KMS-11 (cell line): ENCODE measurements at regions not wholly inside any gene's neighbourhood (a gene's known extent, or its start where the extent isn't known, plus 50 kb on each side); places are given as distances from the start of the nearest gene placed in this dataset.

Source experiments
- H2AFZ ChIP-seq: fragments of 200-600 bp; sonication (generic); 2 replicates; pipeline ENCODE4 v1.6.1; 2016; ENCODE audit warnings: antibody characterized with exemption, mixed run types, low read depth
- H3K27ac ChIP-seq: fragments of 200-600 bp; sonication (generic); 2 replicates; pipeline ENCODE4 v1.6.1; 2016; ENCODE audit warnings: mild to moderate bottlenecking, mixed run types
- H3K27me3 ChIP-seq: fragments of 200-600 bp; sonication (generic); 2 replicates; pipeline ENCODE4 v1.6.1; 2017; ENCODE audit warnings: mild to moderate bottlenecking, low read depth, mixed run types, moderate library complexity; ENCODE audit not compliant: insufficient read depth
- H3K36me3 ChIP-seq: fragments of 200-600 bp; sonication (generic); 2 replicates; pipeline ENCODE4 v1.6.1; 2017; ENCODE audit warnings: mild to moderate bottlenecking, mixed run types; ENCODE audit not compliant: insufficient read depth
- H3K4me1 ChIP-seq: fragments of 200-600 bp; sonication (generic); 2 replicates; pipeline ENCODE4 v1.6.1; 2016; ENCODE audit warnings: mild to moderate bottlenecking, low read depth, mixed run types; ENCODE audit not compliant: poor library complexity, severe bottlenecking
- H3K4me2 ChIP-seq: fragments of 200-600 bp; sonication (generic); 2 replicates; pipeline ENCODE4 v1.7.0; 2016; ENCODE audit warnings: mild to moderate bottlenecking, mixed run types
- H3K4me3 ChIP-seq: fragments of 200-600 bp; sonication (generic); IDR thresholded peaks from 2 replicates; pipeline ENCODE4 v1.6.1; 2017; ENCODE audit warnings: low read depth, low read length, mixed read lengths; ENCODE audit not compliant: insufficient read depth
- H3K79me2 ChIP-seq: fragments of 200-600 bp; sonication (generic); 2 replicates; pipeline ENCODE4 v1.6.1; 2016; ENCODE audit warnings: low read depth, mixed run types; ENCODE audit not compliant: insufficient read depth
- H3K9ac ChIP-seq: fragments of 200-600 bp; sonication (generic); 2 replicates; pipeline ENCODE4 v1.6.1; 2016; ENCODE audit warnings: mild to moderate bottlenecking, mixed run types
- H4K20me1 ChIP-seq: fragments of 200-600 bp; sonication (generic); 2 replicates; pipeline ENCODE4 v1.6.1; 2016; ENCODE audit warnings: mild to moderate bottlenecking, mixed run types; ENCODE audit not compliant: insufficient read depth
- CTCF ChIP-seq: fragments of 200-600 bp; sonication (generic); conservative IDR thresholded peaks from 2 replicates; pipeline ENCODE4 v1.6.1; 2017; ENCODE audit warnings: low read depth, mild to moderate bottlenecking, antibody characterized with exemption, low read length, moderate library complexity, mixed read lengths

- H3K27ac ChIP-seq, result peak overlapping the region; percentile 71
- no peak overlapping the region for H2AFZ ChIP-seq
- peak overlapping the region; percentile 83; the same call in 1 of the 2 replicates for H3K9ac ChIP-seq
- peaks cover 71% of the 10 kb centered on the region for H3K79me2 ChIP-seq
- H3K4me3 ChIP-seq, result no peak overlapping the region
- H3K4me2 ChIP-seq, result peak overlapping the region; percentile 86
- H3K27me3 ChIP-seq, result no peaks in the 10 kb centered on the region
- 0 out of 2 replicates have a peak, but pooled peaks cover 3% of the 10 kb centered on the region for H3K36me3 ChIP-seq
- H3K4me1 ChIP-seq, result peaks cover 56% of the 10 kb centered on the region
- TF ChIP-seq CTCF, result no peak
- no peaks in the 10 kb centered on the region for H4K20me1 ChIP-seq
These were observed 54.0 kb upstream of the BOLA1 start for GRCh38 chr1:149845416-149845815.

- Histone ChIP-seq H3K9ac (peak overlapping the region; percentile 83; the same call in 1 of the 2 replicates), H3K27me3 (no peaks in the 10 kb centered on the region), H3K36me3 (0 out of 2 replicates have a peak, but pooled peaks cover 3% of the 10 kb centered on the region), H3K79me2 (peaks cover 71% of the 10 kb centered on the region), H3K4me2 (peak overlapping the region; percentile 86), H3K27ac (peak overlapping the region; percentile 72; the same call in 1 of the 2 replicates), H2AFZ (no peak overlapping the region), H3K4me3 (no peak overlapping the region), H4K20me1 (no peaks in the 10 kb centered on the region), H3K4me1 (peaks cover 56% of the 10 kb centered on the region)
- TF ChIP-seq CTCF, result no peak
These were observed 53.3 kb upstream of the BOLA1 start for GRCh38 chr1:149846042-149846441.

- Histone ChIP-seq H3K4me3 (no peak overlapping the region), H3K36me3 (0 out of 2 replicates have a peak, but pooled peaks cover 3% of the 10 kb centered on the region), H4K20me1 (no peaks in the 10 kb centered on the region), H3K4me2 (peak overlapping the region; percentile 86), H3K4me1 (peaks cover 56% of the 10 kb centered on the region), H2AFZ (no peak overlapping the region), H3K9ac (peak overlapping the region; percentile 1; the same call in 1 of the 2 replicates), H3K27ac (peak overlapping the region; percentile 72; the same call in 1 of the 2 replicates), H3K27me3 (no peaks in the 10 kb centered on the region), H3K79me2 (peaks cover 71% of the 10 kb centered on the region)
- no peak for TF ChIP-seq CTCF
These were observed 52.5 kb upstream of the BOLA1 start for GRCh38 chr1:149846593-149847466.

GRCh38 chr1:149848340-149849110, 50.8 kb upstream of the BOLA1 start:
- Histone ChIP-seq H4K20me1 (no peaks in the 10 kb centered on the region), H3K36me3 (0 out of 2 replicates have a peak, but pooled peaks cover 3% of the 10 kb centered on the region), H3K79me2 (peaks cover 67% of the 10 kb centered on the region), H3K4me1 (peaks cover 56% of the 10 kb centered on the region), H3K4me3 (peak overlapping the region; percentile 60), H2AFZ (no peak overlapping the region), H3K4me2 (peak overlapping the region; percentile 86), H3K27me3 (no peaks in the 10 kb centered on the region), H3K9ac (peak overlapping the region; percentile 75), H3K27ac (peak overlapping the region; percentile 72)
- TF ChIP-seq CTCF, result no peak
